ENCODE measurements at regions not wholly inside any gene's neighbourhood (a gene's known extent, or its start where the extent isn't known, plus 50 kb on each side); places are given as distances from the start of the nearest gene placed in this dataset.
"Not testable (repeated sequence)": the region's sequence is repeated elsewhere in the genome, so short reads cannot be mapped to it uniquely, and the experiment has no call there.

- H3K4me3 ChIP-seq (ENCODE audit: low read depth, low read length), result no peak overlapping the region
These were observed 283.6 kb upstream of the NMUR2 start for GRCh38 chr5:152688561-152689249.

DNA sequence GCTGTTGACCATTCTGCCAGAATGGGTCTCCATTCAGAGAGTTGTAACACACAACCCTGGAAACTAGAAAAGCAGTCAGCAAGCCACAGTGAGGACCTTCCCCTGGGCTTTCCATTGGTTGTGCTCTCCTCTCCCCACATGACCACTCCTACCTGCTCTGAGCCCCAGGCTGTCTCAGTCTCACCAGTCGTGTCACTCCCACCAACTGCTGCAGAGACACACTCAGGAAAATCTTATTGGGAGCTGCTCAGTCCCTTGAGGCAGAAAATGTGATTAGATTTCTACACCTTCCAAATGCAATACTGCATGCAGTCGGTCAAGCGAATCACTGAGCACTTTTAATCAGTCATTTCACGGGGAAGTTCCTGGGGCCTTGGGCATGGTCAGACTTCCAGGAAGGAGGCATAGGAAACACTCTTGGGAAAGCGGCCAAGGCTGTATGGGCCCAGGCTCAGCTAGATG, 284.2 kb upstream of the NMUR2 start:
- no peak overlapping the region for H3K4me3 ChIP-seq (ENCODE audit: low read depth, low read length)

GRCh38 chr5:152694231-152694630, 289.2 kb upstream of the NMUR2 start:
- H3K4me3 ChIP-seq (ENCODE audit: low read depth, low read length), result no peak overlapping the region

- H3K4me3 ChIP-seq (ENCODE audit: low read depth, low read length), result no peak overlapping the region
These were observed 296.3 kb upstream of the NMUR2 start for GRCh38 chr5:152701305-152701949.

DNA sequence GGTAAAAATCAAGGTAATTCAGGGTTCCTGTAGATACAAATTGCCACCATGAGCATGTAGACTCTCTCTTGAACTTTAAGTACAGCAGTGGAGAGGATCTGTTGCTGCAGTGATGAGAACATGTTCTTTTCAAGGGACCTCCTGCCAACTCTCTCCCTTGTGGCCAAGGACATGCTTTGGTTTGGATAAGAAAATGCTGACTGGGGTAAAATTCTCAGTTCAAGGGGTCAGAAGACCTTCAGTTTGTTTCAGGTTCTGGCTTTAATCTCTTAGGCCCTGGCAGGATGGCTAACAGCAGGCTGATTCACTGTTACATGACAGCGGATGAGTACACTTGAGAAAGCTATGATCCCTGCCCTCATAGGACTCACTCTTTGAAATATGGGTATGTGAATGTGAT, 299.2 kb upstream of the NMUR2 start:
- no peak overlapping the region for H3K4me3 ChIP-seq (ENCODE audit: low read depth, low read length)

DNA sequence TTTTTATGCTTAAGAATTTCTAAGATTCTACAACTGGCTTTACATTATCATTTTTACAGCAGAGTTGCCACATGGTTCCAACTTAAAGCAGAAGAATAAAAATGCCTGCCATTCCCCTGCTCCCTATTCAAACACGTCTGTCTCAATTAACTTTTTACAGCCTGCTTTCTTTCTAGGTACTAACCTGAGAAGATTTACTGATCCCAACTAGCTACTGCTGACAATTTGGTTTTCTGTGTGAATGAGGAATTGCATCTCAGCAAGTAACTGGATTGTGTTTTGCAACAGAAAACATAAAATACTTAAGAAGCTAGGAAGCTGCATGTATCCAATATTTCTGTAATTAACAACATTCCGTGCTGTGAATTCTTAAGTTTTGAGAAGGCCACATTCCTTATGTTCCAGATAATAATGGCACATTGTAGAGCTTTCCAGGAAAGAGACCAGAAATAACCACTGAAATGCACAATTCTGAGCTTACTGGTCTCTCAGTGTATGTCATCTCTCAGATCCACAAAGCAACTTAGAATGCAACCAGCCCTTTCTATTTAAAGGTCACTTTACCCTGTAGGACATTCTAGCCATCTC, 306.8 kb upstream of the NMUR2 start:
- H3K4me3 ChIP-seq (ENCODE audit: low read depth, low read length), result no peak overlapping the region

DNA sequence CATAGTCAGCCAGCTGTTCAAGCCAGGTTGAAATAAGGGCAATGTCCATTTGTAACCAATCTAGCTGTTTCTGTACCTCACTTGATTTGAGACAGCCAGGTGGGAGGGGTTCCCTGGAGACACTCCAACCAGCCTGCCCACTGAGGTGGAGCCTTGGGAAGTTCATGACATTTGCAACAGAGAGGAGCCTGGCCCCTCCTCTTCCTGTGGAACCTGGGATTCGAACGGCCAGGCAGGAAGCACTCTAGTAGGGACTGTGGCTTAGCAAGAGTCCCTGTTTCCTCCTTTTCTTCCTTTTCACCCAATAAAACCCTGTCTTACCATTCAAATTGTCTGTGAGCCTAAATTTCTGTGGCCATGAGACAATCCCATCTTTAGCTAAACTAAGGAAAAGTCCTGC, 312.3 kb upstream of the NMUR2 start:
- no peak overlapping the region for H3K4me3 ChIP-seq (ENCODE audit: low read depth, low read length)

DNA sequence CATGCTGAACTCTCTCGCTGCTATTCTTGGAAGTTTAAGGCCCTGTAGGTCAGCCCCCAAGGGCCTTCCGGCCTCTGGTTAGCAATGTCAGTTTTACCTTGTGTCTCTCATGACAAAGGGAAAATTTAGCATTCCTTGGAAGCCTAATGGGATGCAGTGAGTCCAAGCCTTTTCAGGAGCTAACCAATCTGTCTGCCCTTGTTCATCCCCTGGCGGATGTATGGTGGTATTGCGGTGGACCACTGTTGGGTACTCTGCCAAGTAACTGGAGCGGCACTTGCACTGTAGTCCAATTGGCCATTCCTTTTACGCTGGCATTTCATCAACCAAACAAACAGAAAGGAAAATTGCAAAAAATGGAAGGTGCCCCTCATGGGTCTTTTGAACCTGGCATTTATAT, 318.4 kb upstream of the NMUR2 start:
- no peak overlapping the region for H3K4me3 ChIP-seq (ENCODE audit: low read depth, low read length)

- H3K4me3 ChIP-seq (ENCODE audit: low read depth, low read length), result no peak overlapping the region
These were observed 325.1 kb upstream of the NMUR2 start for GRCh38 chr5:152730176-152730575.

DNA sequence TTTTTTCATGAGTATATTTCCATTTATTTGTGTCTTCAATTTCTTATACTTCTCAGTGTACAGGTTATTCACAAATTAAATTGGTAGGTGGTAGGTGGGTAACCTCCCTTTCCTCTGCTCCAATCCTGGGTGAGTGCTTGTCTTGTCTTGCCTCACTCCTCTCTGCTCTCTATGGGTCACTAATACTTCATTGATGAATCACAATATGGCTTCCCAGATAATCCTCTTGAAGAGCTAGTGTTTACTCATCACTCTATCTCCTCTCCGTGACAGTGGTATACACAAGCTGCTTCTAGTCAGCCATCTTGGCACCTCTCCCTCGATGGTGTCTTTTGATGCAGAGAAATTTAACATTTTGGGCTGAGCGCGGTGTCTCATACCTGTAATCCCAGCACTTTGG, 331.8 kb upstream of the NMUR2 start:
- H3K4me3 ChIP-seq (ENCODE audit: low read depth, low read length), result no peak overlapping the region

DNA sequence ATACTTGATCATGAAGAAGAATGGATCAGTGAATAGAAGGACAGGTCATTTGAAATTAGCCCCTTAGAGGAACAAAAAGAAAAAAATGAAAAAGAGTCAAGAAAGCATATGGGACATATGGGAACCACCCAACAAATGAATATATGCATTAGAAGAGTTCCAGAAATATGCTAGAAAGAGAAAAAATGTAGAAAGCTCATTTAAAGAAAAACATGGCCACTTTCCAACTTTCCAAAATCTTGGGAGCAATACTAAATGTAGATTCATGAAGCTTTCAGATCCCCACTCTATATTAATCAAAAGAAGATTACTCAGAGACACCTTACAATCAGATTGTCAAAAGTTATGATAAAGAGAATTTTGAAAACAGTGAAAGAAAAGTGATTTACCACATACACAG, 334.8 kb upstream of the NMUR2 start:
- H3K4me3 ChIP-seq (ENCODE audit: low read depth, low read length), result no peak overlapping the region

GRCh38 chr5:152741126-152741525, 336.0 kb upstream of the NMUR2 start:
- H3K4me3 ChIP-seq (ENCODE audit: low read depth, low read length), result not testable (repeated sequence)

GRCh38 chr5:152787709-152788217, 382.7 kb upstream of the NMUR2 start:
- H3K4me3 ChIP-seq (ENCODE audit: low read depth, low read length), result not testable (repeated sequence)

DNA sequence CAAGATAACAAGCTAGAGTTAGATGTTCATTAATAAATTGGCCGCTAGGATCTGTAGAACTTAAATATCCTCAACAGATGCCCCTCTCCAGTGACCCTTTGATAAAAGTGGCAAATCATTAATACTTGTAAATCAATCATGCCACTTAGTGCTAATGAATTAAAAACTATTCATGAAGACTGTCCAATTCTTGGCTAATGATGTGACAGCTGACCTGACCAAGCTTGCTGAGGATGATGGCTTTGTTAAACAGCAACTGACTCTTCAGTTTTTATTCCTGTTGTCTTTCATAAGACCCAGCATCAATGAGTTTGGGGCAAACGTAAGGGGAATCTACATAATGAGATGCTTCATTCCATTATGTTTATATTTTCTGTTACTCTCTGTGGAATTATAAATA, 396.8 kb upstream of the NMUR2 start:
- H3K4me3 ChIP-seq (ENCODE audit: low read depth, low read length), result no peak overlapping the region

DNA sequence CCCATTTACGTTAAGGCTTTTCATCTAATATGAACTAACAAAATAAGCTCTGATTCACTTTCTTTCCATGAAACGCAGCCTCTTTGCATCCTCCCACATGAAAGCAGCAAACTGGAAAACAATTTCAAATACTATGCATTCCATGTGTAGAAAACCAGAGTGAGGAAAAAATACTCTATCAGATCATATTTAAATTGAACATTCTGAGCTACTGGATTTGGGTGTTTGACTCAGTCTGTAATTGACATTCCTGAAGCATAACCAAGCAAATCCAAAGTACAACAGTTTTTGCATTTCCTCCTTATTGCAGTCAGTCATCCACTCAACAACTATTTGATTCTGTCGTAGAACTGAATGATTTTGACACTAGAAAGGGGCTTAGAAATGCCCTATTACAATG, 399.1 kb upstream of the NMUR2 start:
- no peak overlapping the region for H3K4me3 ChIP-seq (ENCODE audit: low read depth, low read length)

DNA sequence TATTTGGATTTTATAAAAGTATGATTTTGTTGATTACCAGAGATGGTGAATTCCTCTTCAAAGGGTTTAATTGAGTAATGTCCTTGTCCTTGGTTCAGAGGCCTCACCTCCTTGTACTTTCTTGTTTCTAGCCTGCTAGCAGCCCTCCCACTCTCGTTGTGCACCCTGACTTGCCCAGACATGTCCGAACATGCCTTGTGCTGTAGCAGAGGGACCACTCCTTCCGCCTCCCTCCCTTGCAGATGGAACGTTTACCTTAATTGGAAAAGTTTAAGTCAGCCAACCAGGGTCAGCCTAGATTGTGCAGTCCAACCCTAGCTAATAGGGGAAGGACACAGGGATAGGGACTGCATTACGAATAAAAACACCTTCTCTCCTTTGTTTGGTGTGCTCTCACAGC, 406.9 kb upstream of the NMUR2 start:
- H3K4me3 ChIP-seq (ENCODE audit: low read depth, low read length), result no peak overlapping the region

DNA sequence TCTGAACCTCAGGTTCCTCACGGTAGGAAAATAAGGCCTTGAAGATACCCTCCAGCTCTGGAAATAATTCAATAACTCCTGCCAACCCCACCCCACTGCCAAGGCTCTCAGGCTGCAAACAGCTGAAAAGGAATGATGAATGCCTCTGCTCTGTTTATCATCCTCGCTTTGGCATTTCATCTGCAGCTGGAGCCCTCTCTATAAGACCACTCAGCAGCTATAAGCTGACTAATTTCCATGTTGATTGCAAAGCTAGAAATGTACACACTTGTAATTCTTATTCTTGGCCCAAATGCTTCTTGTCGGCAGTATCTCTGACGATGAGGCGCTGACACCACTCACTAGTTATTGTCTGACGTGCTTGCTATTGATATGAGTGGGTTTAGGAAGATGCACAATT, 408.4 kb upstream of the NMUR2 start:
- H3K4me3 ChIP-seq (ENCODE audit: low read depth, low read length), result no peak overlapping the region

DNA sequence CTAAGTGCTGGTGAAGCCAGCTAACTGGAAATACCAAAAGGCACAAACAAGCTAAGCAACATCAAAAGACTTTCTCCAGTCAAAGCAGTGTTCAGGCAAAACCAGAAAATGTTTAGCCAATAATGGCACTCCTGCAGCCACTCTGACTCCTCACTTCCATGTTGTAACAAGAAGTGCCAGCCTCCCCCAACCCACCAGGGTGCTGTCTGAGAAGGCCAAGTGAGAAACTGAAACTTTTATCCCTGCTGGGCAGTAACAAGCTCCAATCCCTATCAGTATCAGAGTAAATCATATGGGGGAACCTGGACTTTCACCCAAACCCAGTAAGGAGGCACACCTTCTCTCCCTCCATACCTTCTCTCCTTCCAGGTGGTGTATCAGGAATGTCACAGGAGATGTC, 414.8 kb upstream of the NMUR2 start:
- H3K4me3 ChIP-seq (ENCODE audit: low read depth, low read length), result no peak overlapping the region

DNA sequence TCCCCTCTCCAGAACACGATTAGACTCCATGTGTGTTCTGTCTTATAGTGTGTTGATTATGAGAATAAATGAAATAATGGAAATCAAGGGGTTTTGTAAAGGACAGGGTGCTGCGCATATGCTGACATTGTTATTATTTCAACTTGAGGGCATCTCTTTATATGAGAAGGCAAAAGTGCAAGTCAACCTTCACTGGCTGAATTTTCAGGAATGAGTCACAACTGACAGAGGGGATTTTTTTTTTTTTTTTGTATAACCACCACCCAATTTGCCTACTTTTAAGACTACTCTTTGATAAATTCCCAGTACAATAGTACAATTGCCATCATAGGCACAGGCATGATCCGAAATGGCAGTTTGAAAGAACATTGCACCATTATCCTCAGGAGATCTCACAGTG, 419.2 kb upstream of the NMUR2 start:
- no peak overlapping the region for H3K4me3 ChIP-seq (ENCODE audit: low read depth, low read length)

GRCh38 chr5:152838241-152838786, 433.2 kb upstream of the NMUR2 start:
- H3K4me3 ChIP-seq (ENCODE audit: low read depth, low read length), result no peak overlapping the region

GRCh38 chr5:152844713-152845112, 439.6 kb upstream of the NMUR2 start:
- no peak overlapping the region for H3K4me3 ChIP-seq (ENCODE audit: low read depth, low read length)

- H3K4me3 ChIP-seq (ENCODE audit: low read depth, low read length), result no peak overlapping the region
These were observed 448.3 kb upstream of the NMUR2 start for GRCh38 chr5:152853361-152853760.

Measured in iPS-11a (cell line).